ENCODE measurements at regions not wholly inside any gene's neighbourhood (a gene's known extent, or its start where the extent isn't known, plus 50 kb on each side); places are given as distances from the start of the nearest gene placed in this dataset.
A peak's percentile ranks its signal among the peaks of the same experiment; 100 is the strongest.

DNA sequence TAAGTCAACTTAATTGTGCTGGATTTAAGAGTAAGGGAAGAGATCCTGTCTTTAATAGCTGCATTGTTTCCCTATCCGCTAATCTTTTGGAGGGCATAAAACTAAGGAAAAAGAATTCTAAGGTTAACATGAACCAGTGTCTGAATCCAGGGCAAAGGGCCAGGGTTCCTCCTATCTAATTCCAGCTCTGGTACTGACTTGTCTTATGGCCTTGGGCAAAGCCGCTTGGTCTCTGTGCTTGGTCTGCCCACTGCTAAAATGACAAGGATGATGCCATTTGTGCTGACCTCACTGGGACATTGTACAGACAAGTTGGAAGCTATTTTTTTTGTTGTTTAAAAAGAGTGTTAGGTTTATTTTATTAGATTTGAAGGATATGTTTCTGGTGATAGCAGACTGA is 334.7 kb upstream of the PIK3R1 start:
- TF ChIP-seq, protein P1, sequence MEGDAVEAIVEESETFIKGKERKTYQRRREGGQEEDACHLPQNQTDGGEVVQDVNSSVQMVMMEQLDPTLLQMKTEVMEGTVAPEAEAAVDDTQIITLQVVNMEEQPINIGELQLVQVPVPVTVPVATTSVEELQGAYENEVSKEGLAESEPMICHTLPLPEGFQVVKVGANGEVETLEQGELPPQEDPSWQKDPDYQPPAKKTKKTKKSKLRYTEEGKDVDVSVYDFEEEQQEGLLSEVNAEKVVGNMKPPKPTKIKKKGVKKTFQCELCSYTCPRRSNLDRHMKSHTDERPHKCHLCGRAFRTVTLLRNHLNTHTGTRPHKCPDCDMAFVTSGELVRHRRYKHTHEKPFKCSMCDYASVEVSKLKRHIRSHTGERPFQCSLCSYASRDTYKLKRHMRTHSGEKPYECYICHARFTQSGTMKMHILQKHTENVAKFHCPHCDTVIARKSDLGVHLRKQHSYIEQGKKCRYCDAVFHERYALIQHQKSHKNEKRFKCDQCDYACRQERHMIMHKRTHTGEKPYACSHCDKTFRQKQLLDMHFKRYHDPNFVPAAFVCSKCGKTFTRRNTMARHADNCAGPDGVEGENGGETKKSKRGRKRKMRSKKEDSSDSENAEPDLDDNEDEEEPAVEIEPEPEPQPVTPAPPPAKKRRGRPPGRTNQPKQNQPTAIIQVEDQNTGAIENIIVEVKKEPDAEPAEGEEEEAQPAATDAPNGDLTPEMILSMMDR (IDR thresholded peaks at IDR 0.05; ENCODE audit: low read length, missing control alignments), result no peak
- no peak for DNase-seq (ENCODE audit: low read depth)
- H3K4me3 ChIP-seq (replicated peaks; ENCODE audit: low read depth, low read length), result no peak overlapping the region

- no peak for DNase-seq (ENCODE audit: low read depth)
- H3K4me3 ChIP-seq (replicated peaks; ENCODE audit: low read depth, low read length), result no peak overlapping the region
- TF ChIP-seq, protein P1 (IDR thresholded peaks at IDR 0.05; ENCODE audit: low read length, missing control alignments), result no peak
Observed at GRCh38 chr5:67880511-67880805, 335.1 kb upstream of the PIK3R1 start.

- peak; percentile 58 for DNase-seq (ENCODE audit: low read depth)
- TF ChIP-seq, protein P1 (IDR thresholded peaks at IDR 0.05; ENCODE audit: low read length, missing control alignments), result no peak
- H3K4me3 ChIP-seq (replicated peaks; ENCODE audit: low read depth, low read length), result no peak overlapping the region
Observed at GRCh38 chr5:67879620-67880510, 335.7 kb upstream of the PIK3R1 start.

DNA sequence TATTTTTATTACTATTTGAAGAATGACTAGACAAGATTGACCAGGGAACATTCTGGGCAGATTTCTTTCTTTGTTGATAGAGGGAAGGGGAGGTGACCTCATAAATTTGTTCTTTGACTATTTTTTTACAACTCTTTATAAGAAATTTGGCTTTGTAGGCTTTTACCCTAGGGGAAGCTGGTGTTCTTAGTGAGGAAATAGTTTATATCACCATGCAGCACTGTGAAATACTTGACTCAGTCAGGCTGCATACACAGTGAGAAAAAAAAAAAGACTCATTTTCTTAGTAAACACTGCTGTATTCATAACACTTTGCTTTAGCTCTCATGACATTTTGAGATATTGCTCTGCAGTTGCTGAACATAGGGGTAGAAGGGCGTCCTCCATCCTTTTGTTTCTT is 336.6 kb upstream of the PIK3R1 start:
- TF ChIP-seq, protein P1 (IDR thresholded peaks at IDR 0.05; ENCODE audit: low read length, missing control alignments), result no peak
- DNase-seq (ENCODE audit: low read depth), result peak; percentile 8
- no peak overlapping the region for H3K4me3 ChIP-seq (replicated peaks; ENCODE audit: low read depth, low read length)

DNA sequence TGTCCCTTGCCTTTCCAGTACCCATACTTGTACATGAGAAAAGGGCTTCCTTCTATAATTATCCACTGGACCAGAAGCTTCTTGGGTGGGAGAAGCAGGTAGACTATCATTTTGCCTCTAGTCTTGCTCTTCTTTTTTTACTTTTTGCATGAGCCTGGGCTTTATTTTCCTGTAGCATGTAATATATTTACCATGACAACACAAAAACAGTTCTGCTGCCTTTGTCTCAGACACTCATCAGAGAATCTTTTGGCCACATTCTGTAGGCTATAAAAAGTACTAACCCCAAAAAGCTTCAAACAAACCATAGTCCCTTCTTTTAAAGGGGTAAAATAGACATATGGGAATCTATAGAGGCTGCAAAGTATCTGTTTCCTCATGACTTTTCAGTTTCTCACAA is 339.2 kb upstream of the PIK3R1 start:
- TF ChIP-seq, protein P1 (IDR thresholded peaks at IDR 0.05; ENCODE audit: low read length, missing control alignments), result no peak
- DNase-seq (ENCODE audit: low read depth), result no peak
- no peak overlapping the region for H3K4me3 ChIP-seq (replicated peaks; ENCODE audit: low read depth, low read length)

- TF ChIP-seq, protein P1 (IDR thresholded peaks at IDR 0.05; ENCODE audit: low read length, missing control alignments), result no peak
- DNase-seq (ENCODE audit: low read depth), result no peak
- H3K4me3 ChIP-seq (replicated peaks; ENCODE audit: low read depth, low read length), result no peak overlapping the region
Observed at GRCh38 chr5:67875601-67876000, 340.0 kb upstream of the PIK3R1 start.

DNA sequence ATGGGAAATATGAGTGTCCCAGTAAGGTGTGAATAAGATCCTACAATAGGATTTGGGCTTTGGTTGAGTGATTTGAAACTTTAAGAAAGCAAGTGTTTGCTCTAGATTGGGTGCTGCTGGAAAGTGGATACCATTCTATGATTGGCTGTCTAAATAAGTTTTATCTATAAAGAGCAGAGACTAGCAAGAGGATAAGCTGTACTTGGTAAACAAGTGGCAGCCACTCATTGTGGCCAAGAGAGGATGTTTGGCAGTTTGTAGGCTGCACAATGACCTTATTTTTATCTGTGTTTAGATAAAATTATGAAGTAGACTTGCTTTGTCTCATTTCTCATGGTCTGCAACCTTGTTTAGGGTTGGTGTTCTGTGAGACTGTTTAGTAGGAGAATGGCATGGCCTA is 341.6 kb upstream of the PIK3R1 start:
- no peak overlapping the region for H3K4me3 ChIP-seq (replicated peaks; ENCODE audit: low read depth, low read length)
- DNase-seq (ENCODE audit: low read depth), result no peak
- TF ChIP-seq, protein P1 (IDR thresholded peaks at IDR 0.05; ENCODE audit: low read length, missing control alignments), result no peak
